Left forelimb (tissue), 1 donor: ENCODE measurements at regions not wholly inside any gene's neighbourhood (a gene's known extent, or its start where the extent isn't known, plus 50 kb on each side); places are given as distances from the start of the nearest gene placed in this dataset.
"Not testable (repeated sequence)": the region's sequence is repeated elsewhere in the genome, so short reads cannot be mapped to it uniquely, and the experiment has no call there.

Experiments used
- DNase-seq: peaks from one replicate; pipeline ENCODE4 v3.0.0-alpha.2; 2018; ENCODE audit warnings: low spot score

GRCh38 chr3:118168175-118168574, 866.5 kb downstream of the IGSF11 start:
- no peak for DNase-seq

GRCh38 chr3:118171236-118171852, 863.3 kb downstream of the IGSF11 start:
- DNase-seq = no peak

GRCh38 chr3:118180853-118181252, 853.8 kb downstream of the IGSF11 start:
- DNase-seq = no peak

GRCh38 chr3:118181274-118181673, 853.4 kb downstream of the IGSF11 start:
- DNase-seq = no peak

GRCh38 chr3:118186051-118186450, 848.6 kb downstream of the IGSF11 start:
- no peak for DNase-seq

GRCh38 chr3:118187221-118187620, 847.4 kb downstream of the IGSF11 start:
- no peak for DNase-seq

- DNase-seq = no peak
Observed at GRCh38 chr3:118196183-118196582, 838.5 kb downstream of the IGSF11 start.

GRCh38 chr3:118199044-118199443, 835.6 kb downstream of the IGSF11 start:
- no peak for DNase-seq

GRCh38 chr3:118204052-118204656, 830.5 kb downstream of the IGSF11 start:
- no peak for DNase-seq

- no peak for DNase-seq
Observed at GRCh38 chr3:118207271-118207670, 827.4 kb downstream of the IGSF11 start.

GRCh38 chr3:118208642-118209041, 826.0 kb downstream of the IGSF11 start:
- DNase-seq = no peak

- no peak for DNase-seq
Observed at GRCh38 chr3:118213892-118214291, 820.8 kb downstream of the IGSF11 start.

- no peak for DNase-seq
Observed at GRCh38 chr3:118226206-118226605, 808.4 kb downstream of the IGSF11 start.

- DNase-seq = no peak
Observed at GRCh38 chr3:118227191-118227590, 807.5 kb downstream of the IGSF11 start.

- DNase-seq = no peak
Observed at GRCh38 chr3:118228151-118228550, 806.5 kb downstream of the IGSF11 start.

GRCh38 chr3:118229196-118229595, 805.5 kb downstream of the IGSF11 start:
- no peak for DNase-seq

GRCh38 chr3:118231578-118231977, 803.1 kb downstream of the IGSF11 start:
- no peak for DNase-seq

- no peak for DNase-seq
Observed at GRCh38 chr3:118239253-118239652, 795.4 kb downstream of the IGSF11 start.

- DNase-seq = no peak
Observed at GRCh38 chr3:118244761-118245160, 789.9 kb downstream of the IGSF11 start.

GRCh38 chr3:118245312-118245711, 789.3 kb downstream of the IGSF11 start:
- no peak for DNase-seq

GRCh38 chr3:118258850-118259249, 775.8 kb downstream of the IGSF11 start:
- not testable (repeated sequence) for DNase-seq

- DNase-seq = no peak
Observed at GRCh38 chr3:118262800-118263402, 771.7 kb downstream of the IGSF11 start.

- DNase-seq = no peak
Observed at GRCh38 chr3:118267588-118267987, 767.1 kb downstream of the IGSF11 start.
